ENCODE measurements at regions not wholly inside any gene's neighbourhood (a gene's known extent, or its start where the extent isn't known, plus 50 kb on each side); places are given as distances from the start of the nearest gene placed in this dataset.

DNA sequence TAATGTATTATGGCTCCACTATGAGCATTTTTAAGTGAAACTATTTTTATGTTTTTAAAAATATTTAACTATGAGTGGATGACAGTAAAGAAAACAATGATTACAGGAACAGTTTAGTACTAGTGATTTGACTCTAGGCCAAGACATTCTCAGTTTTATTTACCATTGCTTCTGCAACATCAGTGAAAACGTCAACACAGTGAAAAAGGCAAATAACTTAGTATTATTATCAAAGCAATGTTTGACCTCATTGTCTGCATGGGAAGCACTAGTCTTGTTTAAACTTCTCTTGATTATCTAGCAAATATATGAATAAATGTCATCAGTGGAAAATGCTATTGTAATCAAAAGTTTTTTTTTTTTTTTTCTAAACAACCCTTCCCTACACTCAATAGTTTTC, 165.0 kb downstream of the HTR1B start:
- TF ChIP-seq, protein P1, sequence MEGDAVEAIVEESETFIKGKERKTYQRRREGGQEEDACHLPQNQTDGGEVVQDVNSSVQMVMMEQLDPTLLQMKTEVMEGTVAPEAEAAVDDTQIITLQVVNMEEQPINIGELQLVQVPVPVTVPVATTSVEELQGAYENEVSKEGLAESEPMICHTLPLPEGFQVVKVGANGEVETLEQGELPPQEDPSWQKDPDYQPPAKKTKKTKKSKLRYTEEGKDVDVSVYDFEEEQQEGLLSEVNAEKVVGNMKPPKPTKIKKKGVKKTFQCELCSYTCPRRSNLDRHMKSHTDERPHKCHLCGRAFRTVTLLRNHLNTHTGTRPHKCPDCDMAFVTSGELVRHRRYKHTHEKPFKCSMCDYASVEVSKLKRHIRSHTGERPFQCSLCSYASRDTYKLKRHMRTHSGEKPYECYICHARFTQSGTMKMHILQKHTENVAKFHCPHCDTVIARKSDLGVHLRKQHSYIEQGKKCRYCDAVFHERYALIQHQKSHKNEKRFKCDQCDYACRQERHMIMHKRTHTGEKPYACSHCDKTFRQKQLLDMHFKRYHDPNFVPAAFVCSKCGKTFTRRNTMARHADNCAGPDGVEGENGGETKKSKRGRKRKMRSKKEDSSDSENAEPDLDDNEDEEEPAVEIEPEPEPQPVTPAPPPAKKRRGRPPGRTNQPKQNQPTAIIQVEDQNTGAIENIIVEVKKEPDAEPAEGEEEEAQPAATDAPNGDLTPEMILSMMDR (IDR thresholded peaks at IDR 0.05; ENCODE audit: borderline replicate concordance, extremely low read depth, low read length, poor library complexity, severe bottlenecking), result no peak
- TF ChIP-seq EZH2 (IDR thresholded peaks at IDR 0.05; ENCODE audit: borderline replicate concordance, low read depth, low read length, severe bottlenecking), result no peak

Measured in DND-41 (cell line).